Cardiac fibroblast (primary cell): ENCODE measurements at regions not wholly inside any gene's neighbourhood (a gene's known extent, or its start where the extent isn't known, plus 50 kb on each side); places are given as distances from the start of the nearest gene placed in this dataset.

Experiments used
- DNase-seq, 2 donors: peaks; one replicate each; pipeline versions ENCODE4 v3.0.0 to v3.0.0-alpha.2; 2010; ENCODE audit warnings: low read depth in 2 of 2
- H3K4me3 ChIP-seq, 2 donors: replicated peaks in 1 of 2; 1 replicate in 1 of 2; 2 replicates in 1 of 2; pipeline ENCODE4 v1.5.1; 2011; ENCODE audit warnings: low read depth in 2 of 2, low read length in 2 of 2, mild to moderate bottlenecking in 2 of 2, moderate library complexity in 1 of 2
- TF ChIP-seq, protein P1 (sequence below): IDR thresholded peaks from one replicate; pipeline ENCODE4 v1.5.1; 2011; ENCODE audit warnings: low read depth, mild to moderate bottlenecking, low read length, inconsistent platforms

DNA sequence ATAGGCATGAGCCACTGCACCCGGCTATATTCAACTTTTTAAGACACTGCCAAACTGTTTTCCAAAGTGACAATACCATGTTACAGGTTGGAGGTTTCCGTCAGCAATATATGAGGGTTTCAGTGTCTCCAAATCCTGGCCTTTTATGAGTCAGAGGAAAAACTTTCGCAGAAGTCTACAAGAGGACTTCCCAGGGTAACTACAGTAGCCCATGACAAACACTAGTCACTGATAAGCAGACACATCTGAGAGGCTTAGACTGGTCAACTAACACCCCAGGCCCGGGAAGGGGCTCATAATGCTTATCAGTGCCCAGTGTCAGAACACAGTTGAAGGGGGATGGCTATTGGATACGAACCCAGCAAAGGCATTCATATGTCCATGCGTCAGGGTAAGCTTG is 85.4 kb downstream of the SOX4 start:
- H3K4me3 ChIP-seq = no peak overlapping the region
- DNase-seq = peak; percentile 50 to 88
- TF ChIP-seq, protein P1, sequence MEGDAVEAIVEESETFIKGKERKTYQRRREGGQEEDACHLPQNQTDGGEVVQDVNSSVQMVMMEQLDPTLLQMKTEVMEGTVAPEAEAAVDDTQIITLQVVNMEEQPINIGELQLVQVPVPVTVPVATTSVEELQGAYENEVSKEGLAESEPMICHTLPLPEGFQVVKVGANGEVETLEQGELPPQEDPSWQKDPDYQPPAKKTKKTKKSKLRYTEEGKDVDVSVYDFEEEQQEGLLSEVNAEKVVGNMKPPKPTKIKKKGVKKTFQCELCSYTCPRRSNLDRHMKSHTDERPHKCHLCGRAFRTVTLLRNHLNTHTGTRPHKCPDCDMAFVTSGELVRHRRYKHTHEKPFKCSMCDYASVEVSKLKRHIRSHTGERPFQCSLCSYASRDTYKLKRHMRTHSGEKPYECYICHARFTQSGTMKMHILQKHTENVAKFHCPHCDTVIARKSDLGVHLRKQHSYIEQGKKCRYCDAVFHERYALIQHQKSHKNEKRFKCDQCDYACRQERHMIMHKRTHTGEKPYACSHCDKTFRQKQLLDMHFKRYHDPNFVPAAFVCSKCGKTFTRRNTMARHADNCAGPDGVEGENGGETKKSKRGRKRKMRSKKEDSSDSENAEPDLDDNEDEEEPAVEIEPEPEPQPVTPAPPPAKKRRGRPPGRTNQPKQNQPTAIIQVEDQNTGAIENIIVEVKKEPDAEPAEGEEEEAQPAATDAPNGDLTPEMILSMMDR = no peak

DNA sequence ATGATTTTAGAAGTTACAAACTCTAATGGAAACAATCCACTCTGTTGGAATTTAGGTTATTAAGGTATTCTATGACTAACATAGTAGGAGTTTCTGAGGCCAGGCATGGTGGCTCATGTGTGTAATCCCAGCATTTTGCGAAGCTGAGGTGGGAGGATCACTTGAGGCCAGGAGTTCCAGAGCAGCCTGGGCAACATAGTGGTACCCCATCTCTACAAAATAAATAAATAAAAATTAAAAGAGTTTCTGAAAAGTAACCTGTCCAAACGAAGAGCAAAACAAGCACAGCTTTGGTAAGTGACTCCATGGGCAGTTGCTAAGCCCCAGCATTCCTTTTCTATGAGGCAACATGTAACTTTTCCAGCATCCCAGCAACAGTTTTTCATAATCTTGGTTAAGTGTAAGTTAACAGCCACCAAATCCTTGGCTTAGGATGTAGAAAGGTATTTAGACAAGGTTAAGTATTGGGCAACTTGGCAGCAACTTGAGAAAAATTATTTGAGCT is 86.3 kb downstream of the SOX4 start:
- H3K4me3 ChIP-seq = no peak overlapping the region
- TF ChIP-seq, protein P1 = no peak
- peak; percentile 83 to 86 for DNase-seq

DNA sequence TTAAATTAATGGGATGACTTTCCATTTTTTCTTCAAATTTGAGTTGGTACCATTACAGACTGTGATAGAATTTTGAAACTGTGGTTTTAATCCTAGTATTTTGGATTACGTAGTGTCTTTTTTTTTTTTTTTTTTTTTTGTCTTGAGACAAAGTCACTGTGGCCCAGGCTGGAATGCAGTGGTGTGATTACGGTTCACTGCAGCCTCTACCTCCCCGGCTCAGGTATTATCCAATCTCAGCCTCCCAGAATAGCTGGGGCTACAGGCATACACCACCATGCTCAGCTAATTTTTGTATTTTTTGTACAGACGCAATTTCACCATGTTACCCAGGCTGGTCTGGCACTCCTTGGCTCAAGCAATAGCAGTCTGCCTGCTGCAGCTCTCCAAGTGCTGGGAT is 87.1 kb downstream of the SOX4 start:
- TF ChIP-seq, protein P1 = no peak
- DNase-seq = no peak
- no peak overlapping the region for H3K4me3 ChIP-seq

DNA sequence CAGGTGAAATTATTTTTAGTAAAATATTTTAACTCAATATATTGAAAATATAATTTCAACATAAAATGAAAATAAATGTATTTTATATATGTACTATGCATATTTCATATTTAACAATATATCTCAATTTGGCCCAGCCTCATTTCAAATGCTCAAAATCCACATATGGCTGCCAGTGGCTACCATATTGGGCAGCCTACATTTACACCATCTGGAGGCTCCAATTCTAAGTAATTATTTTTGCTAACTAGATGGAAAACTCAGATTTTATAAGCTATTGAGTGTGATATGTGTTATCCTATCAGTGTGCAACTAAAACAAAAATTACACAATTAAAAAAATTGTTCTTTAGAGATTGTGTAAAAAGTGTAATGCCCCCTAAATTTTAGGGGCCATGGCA is 96.9 kb downstream of the SOX4 start:
- TF ChIP-seq, protein P1 = no peak
- no peak for DNase-seq
- H3K4me3 ChIP-seq = no peak overlapping the region

DNA sequence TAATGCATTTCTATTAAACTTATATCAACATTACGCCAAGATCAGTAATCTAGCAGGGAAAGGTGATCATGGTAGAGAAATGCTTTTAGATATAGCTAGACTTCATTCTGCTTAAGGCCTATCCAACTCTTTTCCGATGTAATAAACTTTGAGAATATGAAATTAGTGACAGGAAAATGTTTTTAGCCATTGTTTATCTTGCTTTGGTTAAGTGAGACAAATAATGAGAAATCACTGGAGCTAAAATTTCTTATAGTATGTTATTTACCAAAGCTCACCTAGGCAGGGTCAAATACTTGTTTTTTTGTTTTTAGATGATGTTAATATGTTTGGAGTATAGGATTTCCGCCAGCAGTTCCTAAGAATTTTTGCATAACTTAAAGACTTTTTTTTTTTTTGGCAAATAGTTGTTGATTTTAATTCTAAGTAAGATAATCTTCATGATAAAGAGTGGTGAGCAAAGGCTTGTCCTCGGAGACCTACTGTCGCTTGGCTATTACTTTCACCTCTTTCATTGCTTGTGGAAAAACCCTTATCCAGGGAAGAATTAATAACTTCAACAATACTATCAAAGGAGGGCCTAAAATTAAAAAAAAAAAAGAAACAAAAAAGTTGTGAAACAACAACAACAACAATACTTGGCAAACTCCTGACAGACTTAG is 98.3 kb downstream of the SOX4 start:
- DNase-seq = no peak
- H3K4me3 ChIP-seq = no peak overlapping the region
- TF ChIP-seq, protein P1 = no peak

DNA sequence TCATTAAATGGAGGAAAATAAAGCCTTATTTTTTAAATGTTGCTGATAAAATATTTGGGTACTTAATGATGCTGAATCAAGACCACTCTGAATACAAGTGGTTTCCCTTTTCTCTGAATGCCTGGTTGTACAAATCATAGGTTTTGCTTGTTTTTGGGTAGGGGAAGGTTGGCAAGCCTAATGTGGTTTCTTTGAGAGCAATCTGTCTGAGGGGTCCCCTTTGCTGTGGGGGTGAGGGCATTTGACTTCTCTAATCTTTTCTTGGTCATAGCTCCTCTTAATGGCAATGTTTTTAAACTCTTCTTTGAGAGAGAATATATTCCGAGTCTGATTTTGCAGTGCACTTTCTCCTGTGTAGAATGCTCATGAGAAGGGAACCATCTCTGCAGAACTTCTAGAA is 99.2 kb downstream of the SOX4 start:
- TF ChIP-seq, protein P1 = no peak
- no peak for DNase-seq
- H3K4me3 ChIP-seq = no peak overlapping the region

DNA sequence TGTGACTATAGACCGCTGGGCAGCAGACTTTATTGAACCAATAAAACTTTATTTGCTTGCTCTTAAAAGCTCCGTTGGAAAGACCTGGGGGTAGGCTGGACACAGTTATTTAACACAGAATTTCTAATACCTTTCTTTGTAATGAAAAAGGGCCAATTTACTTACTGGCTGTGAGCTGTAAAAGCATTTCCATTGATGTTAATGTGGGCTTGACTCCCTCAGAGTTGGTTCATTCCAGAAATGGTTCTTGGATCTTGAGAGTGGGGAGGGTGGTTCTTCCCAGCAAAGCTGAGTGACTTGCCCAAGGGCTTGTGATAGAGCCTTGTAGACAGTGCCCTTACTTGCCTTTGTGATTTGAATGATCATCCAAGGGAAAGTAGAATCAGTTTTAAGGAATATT is 100.6 kb downstream of the SOX4 start:
- TF ChIP-seq, protein P1 = no peak
- H3K4me3 ChIP-seq = no peak overlapping the region
- DNase-seq = no peak
